ENCODE measurements at regions not wholly inside any gene's neighbourhood (a gene's known extent, or its start where the extent isn't known, plus 50 kb on each side); places are given as distances from the start of the nearest gene placed in this dataset.

DNA sequence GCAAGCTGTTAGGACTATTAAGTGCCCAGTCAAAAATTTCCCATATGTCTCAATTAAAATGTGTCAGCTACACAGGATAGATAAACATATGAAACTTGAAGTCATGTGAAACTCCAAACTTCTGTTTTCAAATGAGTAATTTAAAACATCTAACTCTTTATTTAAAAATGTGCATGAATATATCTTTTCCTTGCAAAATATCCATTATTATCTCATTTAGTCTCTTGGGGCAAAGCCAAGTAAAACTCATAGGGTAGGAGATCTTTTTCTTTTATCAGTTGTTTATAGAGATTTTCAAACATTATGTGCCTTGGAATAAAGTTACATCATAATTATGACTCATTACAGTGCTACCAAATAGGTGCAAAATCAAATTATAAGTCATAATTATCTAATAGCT is 2020.1 kb upstream of the PRR20A start:
- DNase-seq (ENCODE audit: low read depth in 2 of 2), result no peak
- Histone ChIP-seq H3K27ac (ENCODE audit: insufficient read depth, low read length) (no peak overlapping the region), H3K36me3 (ENCODE audit: control insufficient read depth, insufficient read depth, low read length) (no peaks in the 10 kb centered on the region), H4K20me1 (ENCODE audit: control insufficient read depth, extremely low read depth, insufficient read depth, low read length) (no peaks in the 10 kb centered on the region), H2AFZ (ENCODE audit: low read length) (no peak overlapping the region), H3K9me3 (ENCODE audit: control insufficient read depth, insufficient read depth, low read depth, low read length) (no peaks in the 10 kb centered on the region), H3K27me3 (ENCODE audit: control insufficient read depth, insufficient read depth, low read length) (no peaks in the 10 kb centered on the region), H3K4me2 (ENCODE audit: extremely low read depth, insufficient read depth, low read length) (no peak overlapping the region), H3K79me2 (ENCODE audit: control insufficient read depth, insufficient read depth, low read length) (no peaks in the 10 kb centered on the region), H3K4me3 (replicated peaks in 1 of 4; ENCODE audit: control extremely low read depth in 1 of 4, insufficient read depth in 1 of 4, low read depth in 3 of 4, low read length in 4 of 4) (no peak overlapping the region), H3K9ac (ENCODE audit: insufficient read depth, low read length) (no peak overlapping the region), H3K4me1 (ENCODE audit: control insufficient read depth, extremely low read depth, insufficient read depth, low read length) (no peaks in the 10 kb centered on the region)
- TF ChIP-seq CTCF (conservative IDR thresholded peaks at IDR 0.05 in 1 of 2, IDR thresholded peaks at IDR 0.05 in 1 of 2; ENCODE audit: low read depth in 1 of 2, low read length in 2 of 2) (no peak), EZH2 (IDR thresholded peaks at IDR 0.05; ENCODE audit: low read length, missing control alignments) (no peak)

GRCh38 chr13:55155046-55155445 is 1985.7 kb upstream of the PRR20A start:
- H3K79me2 ChIP-seq (ENCODE audit: control insufficient read depth, insufficient read depth, low read length), result no peaks in the 10 kb centered on the region
- no peak overlapping the region for H3K4me3 ChIP-seq (replicated peaks in 1 of 4; ENCODE audit: control extremely low read depth in 1 of 4, insufficient read depth in 1 of 4, low read depth in 3 of 4, low read length in 4 of 4)
- H4K20me1 ChIP-seq (ENCODE audit: control insufficient read depth, extremely low read depth, insufficient read depth, low read length), result no peaks in the 10 kb centered on the region
- no peaks in the 10 kb centered on the region for H3K4me1 ChIP-seq (ENCODE audit: control insufficient read depth, extremely low read depth, insufficient read depth, low read length)
- H3K36me3 ChIP-seq (ENCODE audit: control insufficient read depth, insufficient read depth, low read length), result no peaks in the 10 kb centered on the region
- no peak for DNase-seq (ENCODE audit: low read depth in 2 of 2)
- H2AFZ ChIP-seq (ENCODE audit: low read length), result no peak overlapping the region
- H3K27ac ChIP-seq (ENCODE audit: insufficient read depth, low read length), result no peak overlapping the region
- no peaks in the 10 kb centered on the region for H3K27me3 ChIP-seq (ENCODE audit: control insufficient read depth, insufficient read depth, low read length)
- H3K4me2 ChIP-seq (ENCODE audit: extremely low read depth, insufficient read depth, low read length), result no peak overlapping the region
- H3K9ac ChIP-seq (ENCODE audit: insufficient read depth, low read length), result no peak overlapping the region
- no peaks in the 10 kb centered on the region for H3K9me3 ChIP-seq (ENCODE audit: control insufficient read depth, insufficient read depth, low read depth, low read length)
- TF ChIP-seq EZH2 (IDR thresholded peaks at IDR 0.05; ENCODE audit: low read length, missing control alignments) (no peak), CTCF (conservative IDR thresholded peaks at IDR 0.05 in 1 of 2, IDR thresholded peaks at IDR 0.05 in 1 of 2; ENCODE audit: low read depth in 1 of 2, low read length in 2 of 2) (no peak)

GRCh38 chr13:55159765-55160164 is 1981.0 kb upstream of the PRR20A start:
- Histone ChIP-seq H3K9ac (ENCODE audit: insufficient read depth, low read length) (no peak overlapping the region), H3K27ac (ENCODE audit: insufficient read depth, low read length) (no peak overlapping the region), H3K36me3 (ENCODE audit: control insufficient read depth, insufficient read depth, low read length) (no peaks in the 10 kb centered on the region), H3K4me2 (ENCODE audit: extremely low read depth, insufficient read depth, low read length) (no peak overlapping the region), H2AFZ (ENCODE audit: low read length) (no peak overlapping the region), H3K4me1 (ENCODE audit: control insufficient read depth, extremely low read depth, insufficient read depth, low read length) (no peaks in the 10 kb centered on the region), H3K9me3 (ENCODE audit: control insufficient read depth, insufficient read depth, low read depth, low read length) (no peaks in the 10 kb centered on the region), H4K20me1 (ENCODE audit: control insufficient read depth, extremely low read depth, insufficient read depth, low read length) (no peaks in the 10 kb centered on the region), H3K4me3 (replicated peaks in 1 of 4; ENCODE audit: control extremely low read depth in 1 of 4, insufficient read depth in 1 of 4, low read depth in 3 of 4, low read length in 4 of 4) (no peak overlapping the region), H3K79me2 (ENCODE audit: control insufficient read depth, insufficient read depth, low read length) (no peaks in the 10 kb centered on the region), H3K27me3 (ENCODE audit: control insufficient read depth, insufficient read depth, low read length) (no peaks in the 10 kb centered on the region)
- no peak for TF ChIP-seq CTCF (conservative IDR thresholded peaks at IDR 0.05 in 1 of 2, IDR thresholded peaks at IDR 0.05 in 1 of 2; ENCODE audit: low read depth in 1 of 2, low read length in 2 of 2)
- TF ChIP-seq EZH2 (IDR thresholded peaks at IDR 0.05; ENCODE audit: low read length, missing control alignments), result no peak
- DNase-seq (ENCODE audit: low read depth in 2 of 2), result no peak
